ENCODE measurements at regions not wholly inside any gene's neighbourhood (a gene's known extent, or its start where the extent isn't known, plus 50 kb on each side); places are given as distances from the start of the nearest gene placed in this dataset.

DNA sequence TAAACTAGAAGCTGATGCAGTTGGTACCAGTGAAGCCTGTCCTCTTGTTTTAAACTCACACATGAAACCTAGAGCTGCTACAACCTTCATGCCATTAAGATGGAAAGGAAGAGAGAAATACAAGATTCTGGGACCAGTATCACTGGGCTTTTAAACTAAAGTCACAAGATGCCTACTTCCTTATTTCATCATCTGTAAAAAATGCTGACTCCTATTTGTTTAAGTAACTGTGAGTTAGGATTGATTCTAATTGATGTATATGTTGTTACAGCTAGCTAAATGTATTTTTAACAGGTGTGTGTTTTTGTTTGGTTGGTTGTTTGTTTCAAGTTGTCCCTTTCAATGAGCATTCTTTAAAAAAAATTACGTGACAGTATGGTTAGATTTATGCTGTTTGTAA lies 833.3 kb upstream of the PRMT6 start:
- DNase-seq (ENCODE audit: low spot score) = no peak
- Histone ChIP-seq H3K9me3 (no peaks in the 10 kb centered on the region), H3K4me1 (ENCODE audit: control insufficient read depth in 1 of 2, low read depth in 2 of 2) (no peaks in the 10 kb centered on the region), H3K36me3 (no peaks in the 10 kb centered on the region), H3K27me3 (replicated peaks; ENCODE audit: insufficient read depth) (no peaks in the 10 kb centered on the region), H3K27ac (no peak overlapping the region), H3K4me3 (no peak overlapping the region)
- TF ChIP-seq, protein P1, sequence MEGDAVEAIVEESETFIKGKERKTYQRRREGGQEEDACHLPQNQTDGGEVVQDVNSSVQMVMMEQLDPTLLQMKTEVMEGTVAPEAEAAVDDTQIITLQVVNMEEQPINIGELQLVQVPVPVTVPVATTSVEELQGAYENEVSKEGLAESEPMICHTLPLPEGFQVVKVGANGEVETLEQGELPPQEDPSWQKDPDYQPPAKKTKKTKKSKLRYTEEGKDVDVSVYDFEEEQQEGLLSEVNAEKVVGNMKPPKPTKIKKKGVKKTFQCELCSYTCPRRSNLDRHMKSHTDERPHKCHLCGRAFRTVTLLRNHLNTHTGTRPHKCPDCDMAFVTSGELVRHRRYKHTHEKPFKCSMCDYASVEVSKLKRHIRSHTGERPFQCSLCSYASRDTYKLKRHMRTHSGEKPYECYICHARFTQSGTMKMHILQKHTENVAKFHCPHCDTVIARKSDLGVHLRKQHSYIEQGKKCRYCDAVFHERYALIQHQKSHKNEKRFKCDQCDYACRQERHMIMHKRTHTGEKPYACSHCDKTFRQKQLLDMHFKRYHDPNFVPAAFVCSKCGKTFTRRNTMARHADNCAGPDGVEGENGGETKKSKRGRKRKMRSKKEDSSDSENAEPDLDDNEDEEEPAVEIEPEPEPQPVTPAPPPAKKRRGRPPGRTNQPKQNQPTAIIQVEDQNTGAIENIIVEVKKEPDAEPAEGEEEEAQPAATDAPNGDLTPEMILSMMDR (IDR thresholded peaks at IDR 0.05) = no peak
- ATAC-seq (ENCODE audit: insufficient number of reproducible peaks, low FRiP score, low read depth) = no peak

DNA sequence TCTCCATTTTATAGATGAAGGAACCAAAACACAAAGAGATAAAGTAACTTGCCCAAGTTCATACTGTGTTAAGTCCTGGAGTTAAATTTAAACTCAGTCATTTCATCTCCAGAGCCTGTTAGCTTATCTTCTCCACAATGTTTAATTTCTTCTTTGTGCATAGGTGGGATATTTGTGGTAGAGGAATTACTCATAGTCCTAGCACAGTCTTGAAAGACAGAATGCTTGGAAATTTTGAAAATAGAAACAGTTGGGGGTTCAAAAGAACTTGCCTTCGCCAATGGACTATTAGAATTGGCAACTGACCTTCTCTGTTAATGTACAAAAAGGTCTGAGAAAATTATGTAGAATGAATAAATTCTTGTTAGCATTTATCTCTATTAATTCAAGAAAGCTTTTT lies 832.0 kb upstream of the PRMT6 start:
- Histone ChIP-seq H3K27me3 (replicated peaks; ENCODE audit: insufficient read depth) (no peaks in the 10 kb centered on the region), H3K4me3 (no peak overlapping the region), H3K4me1 (ENCODE audit: control insufficient read depth in 1 of 2, low read depth in 2 of 2) (no peaks in the 10 kb centered on the region), H3K9me3 (no peaks in the 10 kb centered on the region), H3K36me3 (no peaks in the 10 kb centered on the region), H3K27ac (no peak overlapping the region)
- TF ChIP-seq, protein P1 (IDR thresholded peaks at IDR 0.05) = no peak
- no peak for ATAC-seq (ENCODE audit: insufficient number of reproducible peaks, low FRiP score, low read depth)
- DNase-seq (ENCODE audit: low spot score) = no peak

DNA sequence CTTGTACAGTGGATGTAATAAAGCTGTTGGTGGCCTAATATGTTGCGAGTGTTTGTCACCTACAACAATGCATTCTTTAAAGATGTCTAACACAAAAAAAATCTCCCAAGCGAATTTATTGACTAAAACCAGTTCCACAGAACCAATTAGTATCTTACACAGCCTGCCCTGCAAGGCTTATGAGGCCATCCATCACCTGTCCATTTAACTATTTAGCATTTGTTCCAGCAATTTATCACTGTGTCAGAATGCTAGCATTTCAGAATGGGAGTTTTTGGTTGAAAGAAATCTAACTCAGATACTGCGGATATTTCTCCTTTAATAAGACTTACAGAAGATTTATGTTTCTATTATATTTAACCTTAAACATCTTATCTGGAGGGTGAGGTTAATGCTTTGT lies 831.1 kb upstream of the PRMT6 start:
- Histone ChIP-seq H3K27me3 (replicated peaks; ENCODE audit: insufficient read depth) (no peaks in the 10 kb centered on the region), H3K4me3 (no peak overlapping the region), H3K9me3 (no peaks in the 10 kb centered on the region), H3K4me1 (ENCODE audit: control insufficient read depth in 1 of 2, low read depth in 2 of 2) (no peaks in the 10 kb centered on the region), H3K36me3 (no peaks in the 10 kb centered on the region), H3K27ac (no peak overlapping the region)
- no peak for DNase-seq (ENCODE audit: low spot score)
- ATAC-seq (ENCODE audit: insufficient number of reproducible peaks, low FRiP score, low read depth) = no peak
- TF ChIP-seq, protein P1 (IDR thresholded peaks at IDR 0.05) = no peak

DNA sequence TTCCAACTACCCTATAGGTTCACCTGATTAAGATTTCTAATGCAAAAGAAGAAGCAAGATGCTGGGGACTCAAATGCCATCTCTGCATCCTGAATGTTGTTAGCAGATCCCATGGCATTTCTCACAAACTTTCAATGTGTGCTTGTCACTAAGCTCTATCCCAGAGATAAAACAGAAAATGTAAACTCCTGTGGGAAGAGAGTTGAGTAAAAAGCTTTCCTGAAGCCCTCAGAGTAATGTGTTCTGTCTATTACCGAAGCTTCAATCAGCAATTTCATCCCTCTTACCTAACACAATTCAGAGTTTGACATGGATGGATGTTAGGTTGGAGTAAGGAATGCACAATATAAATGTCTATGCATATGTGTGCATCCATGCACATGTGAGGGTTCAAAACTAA lies 829.9 kb upstream of the PRMT6 start:
- Histone ChIP-seq H3K9me3 (no peaks in the 10 kb centered on the region), H3K27ac (no peak overlapping the region), H3K27me3 (replicated peaks; ENCODE audit: insufficient read depth) (no peaks in the 10 kb centered on the region), H3K4me1 (ENCODE audit: control insufficient read depth in 1 of 2, low read depth in 2 of 2) (no peaks in the 10 kb centered on the region), H3K36me3 (no peaks in the 10 kb centered on the region), H3K4me3 (no peak overlapping the region)
- ATAC-seq (ENCODE audit: insufficient number of reproducible peaks, low FRiP score, low read depth) = no peak
- TF ChIP-seq, protein P1 (IDR thresholded peaks at IDR 0.05) = no peak
- no peak for DNase-seq (ENCODE audit: low spot score)

DNA sequence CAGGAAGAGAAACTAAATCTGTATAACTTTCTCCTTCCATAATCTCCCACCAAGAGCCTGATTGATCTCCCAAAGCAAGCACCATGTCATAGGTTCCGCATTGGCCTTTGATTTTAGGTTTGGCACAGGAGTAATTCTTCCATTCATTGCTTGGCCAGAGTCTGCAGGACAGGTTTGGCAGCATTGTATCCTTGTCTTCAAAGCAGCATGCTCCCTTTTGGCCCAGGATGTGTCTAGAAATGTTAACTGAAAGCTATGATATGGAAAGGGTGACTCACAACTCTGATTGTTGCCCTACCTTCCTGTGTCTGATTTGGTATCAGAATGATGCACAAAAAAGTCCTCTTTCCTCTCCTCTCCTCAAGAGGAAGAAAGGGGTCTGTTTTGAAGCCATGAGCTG lies 824.3 kb upstream of the PRMT6 start:
- Histone ChIP-seq H3K27ac (no peak overlapping the region), H3K36me3 (no peaks in the 10 kb centered on the region), H3K4me3 (no peak overlapping the region), H3K9me3 (no peaks in the 10 kb centered on the region), H3K27me3 (replicated peaks; ENCODE audit: insufficient read depth) (no peaks in the 10 kb centered on the region), H3K4me1 (ENCODE audit: control insufficient read depth in 1 of 2, low read depth in 2 of 2) (no peaks in the 10 kb centered on the region)
- no peak for ATAC-seq (ENCODE audit: insufficient number of reproducible peaks, low FRiP score, low read depth)
- TF ChIP-seq, protein P1 (IDR thresholded peaks at IDR 0.05) = no peak
- no peak for DNase-seq (ENCODE audit: low spot score)

Measured in thoracic aorta (tissue), 2 donors.